HL-60 (cell line): ENCODE measurements at regions not wholly inside any gene's neighbourhood (a gene's known extent, or its start where the extent isn't known, plus 50 kb on each side); places are given as distances from the start of the nearest gene placed in this dataset.

Source experiments
- CTCF ChIP-seq: IDR thresholded peaks from one replicate; pipeline ENCODE4 v1.5.1; 2011; ENCODE audit warnings: low read length, control low read depth, inconsistent platforms; ENCODE audit not compliant: insufficient read depth
- GABPA ChIP-seq: IDR thresholded peaks from 2 replicates; pipeline ENCODE4 v1.6.1; 2012; ENCODE audit warnings: low read depth
- POLR2AphosphoS5 ChIP-seq: IDR thresholded peaks from 2 replicates; pipeline ENCODE4 v1.6.1; 2012; ENCODE audit warnings: low read depth
- TF ChIP-seq, protein P1 (sequence below): IDR thresholded peaks from 2 replicates; pipeline ENCODE4 v1.6.1; 2012; ENCODE audit warnings: low read depth; ENCODE audit not compliant: insufficient replicate concordance

- no peak for TF ChIP-seq CTCF
- TF ChIP-seq, protein P1, sequence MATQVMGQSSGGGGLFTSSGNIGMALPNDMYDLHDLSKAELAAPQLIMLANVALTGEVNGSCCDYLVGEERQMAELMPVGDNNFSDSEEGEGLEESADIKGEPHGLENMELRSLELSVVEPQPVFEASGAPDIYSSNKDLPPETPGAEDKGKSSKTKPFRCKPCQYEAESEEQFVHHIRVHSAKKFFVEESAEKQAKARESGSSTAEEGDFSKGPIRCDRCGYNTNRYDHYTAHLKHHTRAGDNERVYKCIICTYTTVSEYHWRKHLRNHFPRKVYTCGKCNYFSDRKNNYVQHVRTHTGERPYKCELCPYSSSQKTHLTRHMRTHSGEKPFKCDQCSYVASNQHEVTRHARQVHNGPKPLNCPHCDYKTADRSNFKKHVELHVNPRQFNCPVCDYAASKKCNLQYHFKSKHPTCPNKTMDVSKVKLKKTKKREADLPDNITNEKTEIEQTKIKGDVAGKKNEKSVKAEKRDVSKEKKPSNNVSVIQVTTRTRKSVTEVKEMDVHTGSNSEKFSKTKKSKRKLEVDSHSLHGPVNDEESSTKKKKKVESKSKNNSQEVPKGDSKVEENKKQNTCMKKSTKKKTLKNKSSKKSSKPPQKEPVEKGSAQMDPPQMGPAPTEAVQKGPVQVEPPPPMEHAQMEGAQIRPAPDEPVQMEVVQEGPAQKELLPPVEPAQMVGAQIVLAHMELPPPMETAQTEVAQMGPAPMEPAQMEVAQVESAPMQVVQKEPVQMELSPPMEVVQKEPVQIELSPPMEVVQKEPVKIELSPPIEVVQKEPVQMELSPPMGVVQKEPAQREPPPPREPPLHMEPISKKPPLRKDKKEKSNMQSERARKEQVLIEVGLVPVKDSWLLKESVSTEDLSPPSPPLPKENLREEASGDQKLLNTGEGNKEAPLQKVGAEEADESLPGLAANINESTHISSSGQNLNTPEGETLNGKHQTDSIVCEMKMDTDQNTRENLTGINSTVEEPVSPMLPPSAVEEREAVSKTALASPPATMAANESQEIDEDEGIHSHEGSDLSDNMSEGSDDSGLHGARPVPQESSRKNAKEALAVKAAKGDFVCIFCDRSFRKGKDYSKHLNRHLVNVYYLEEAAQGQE = no peak
- no peak for TF ChIP-seq POLR2AphosphoS5
- no peak for TF ChIP-seq GABPA
Observed at GRCh38 chrX:69365349-69365748, 138.8 kb upstream of the NALF2 start.
